Ramos (cell line): ENCODE measurements at regions not wholly inside any gene's neighbourhood (a gene's known extent, or its start where the extent isn't known, plus 50 kb on each side); places are given as distances from the start of the nearest gene placed in this dataset.
"Not testable (repeated sequence)": the region's sequence is repeated elsewhere in the genome, so short reads cannot be mapped to it uniquely, and the experiment has no call there.

Experiments
- in situ Hi-C: fragments of 300-500 bp; cut with MboI; formaldehyde crosslinking; loops from one replicate; pipeline ENCODE4 v1.14.3; 2022; ENCODE audit warnings: low sequenced_read_pairs; ENCODE audit not compliant: unreplicated experiment

- in situ Hi-C loops = no loop called here
These were observed 347.9 kb downstream of the ADCYAP1 start for GRCh38 chr18:1252534-1252933.

DNA sequence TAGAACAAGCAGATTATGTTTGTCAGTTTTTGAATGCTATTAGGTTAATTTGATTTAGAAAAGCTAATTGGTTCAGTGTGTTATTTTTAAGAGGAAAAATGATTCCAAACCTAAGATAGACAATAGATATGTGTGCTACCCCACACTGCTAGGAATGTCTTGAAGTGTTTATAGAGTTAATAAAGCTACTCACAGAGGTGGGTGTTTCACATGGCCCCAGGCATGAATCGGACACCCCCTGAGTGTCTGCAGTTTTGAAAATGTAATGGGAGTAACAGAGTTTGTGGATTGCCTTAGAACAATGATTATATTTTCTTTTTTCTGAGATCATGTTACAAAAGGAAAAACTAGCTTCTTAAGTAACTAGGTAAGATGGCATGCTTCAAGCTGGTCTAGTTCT, 348.3 kb downstream of the ADCYAP1 start:
- in situ Hi-C loops = no loop called here

DNA sequence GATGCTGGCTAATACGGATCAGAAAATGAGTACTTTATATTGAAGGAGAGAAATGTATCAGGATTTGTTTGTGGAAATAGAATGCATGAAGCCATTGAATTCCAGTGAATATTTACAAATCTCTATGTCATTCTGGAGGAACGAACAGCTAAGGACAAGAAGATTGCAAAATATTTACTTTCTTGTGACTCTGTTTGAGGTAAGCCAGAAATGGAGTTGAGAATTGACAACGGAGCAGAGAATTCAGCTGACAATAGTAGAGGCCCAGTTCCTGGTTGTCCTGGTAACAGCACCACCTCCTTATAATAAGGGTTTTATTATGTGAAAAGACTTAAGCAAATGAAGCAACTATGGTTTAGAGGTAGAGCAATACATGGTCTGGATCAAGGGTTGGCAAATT, 349.2 kb downstream of the ADCYAP1 start:
- in situ Hi-C loops = no loop called here

- in situ Hi-C loops = no loop called here
These were observed 356.4 kb downstream of the ADCYAP1 start for GRCh38 chr18:1261054-1261453.

- in situ Hi-C loops = no loop called here
These were observed 362.4 kb downstream of the ADCYAP1 start for GRCh38 chr18:1267021-1267420.

DNA sequence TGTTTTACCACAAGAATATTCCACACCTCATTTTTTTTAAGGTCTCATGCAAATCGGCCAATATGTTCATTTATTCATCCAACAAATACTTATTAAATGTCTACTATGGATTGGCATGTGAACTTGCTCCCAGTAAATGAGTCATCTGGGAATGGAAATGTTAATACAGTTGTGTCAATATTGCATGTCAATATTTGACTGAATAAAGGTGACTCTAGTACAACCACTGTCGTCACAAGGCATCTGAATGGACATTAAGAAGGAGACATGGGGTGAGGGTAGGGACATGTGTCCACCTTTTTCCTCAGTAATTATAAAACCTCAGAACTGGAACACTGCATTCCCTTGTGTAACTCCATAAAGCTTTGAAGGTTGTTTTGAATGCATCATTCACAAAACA, 365.4 kb downstream of the ADCYAP1 start:
- in situ Hi-C loops = no loop called here

DNA sequence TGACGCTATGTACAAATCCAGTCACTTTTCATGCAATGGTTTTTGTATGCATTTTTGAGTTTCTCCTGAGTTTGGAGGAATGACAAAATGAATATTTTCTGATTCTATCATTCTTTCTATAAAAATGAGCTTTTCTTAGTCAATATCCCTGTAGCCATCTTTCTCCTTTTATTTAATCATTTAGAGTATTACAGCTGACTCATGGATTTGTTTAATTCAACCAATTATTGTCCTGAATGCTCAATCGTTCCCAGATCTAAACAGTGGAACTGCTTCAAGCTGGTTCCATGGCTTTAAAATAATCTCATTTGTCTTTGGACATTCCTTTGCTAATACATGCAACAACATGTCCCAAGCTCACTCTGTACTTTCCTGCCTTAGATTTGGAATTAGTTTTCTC, 368.8 kb downstream of the ADCYAP1 start:
- in situ Hi-C loops = no loop called here

DNA sequence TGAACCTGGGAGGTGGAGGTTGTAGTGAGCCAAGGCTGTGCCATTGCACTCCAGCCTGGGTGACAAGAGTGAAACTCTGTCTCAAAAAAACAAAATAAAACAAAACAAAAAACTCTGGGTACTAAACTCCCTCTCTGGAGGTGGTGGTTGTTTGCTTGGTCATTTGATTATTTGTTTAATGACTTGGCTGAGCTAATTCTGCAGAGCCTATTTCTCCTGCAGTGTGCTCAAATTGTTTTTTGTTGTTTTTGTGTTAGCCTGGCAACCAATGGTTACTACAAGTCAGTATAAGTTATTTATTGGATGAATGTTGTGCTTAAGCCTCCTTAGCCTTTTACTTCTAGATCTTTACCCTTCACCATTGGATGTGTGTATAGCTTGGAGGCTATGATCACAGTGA, 387.5 kb downstream of the ADCYAP1 start:
- in situ Hi-C loops = no loop called here

GRCh38 chr18:1294229-1294628, 389.6 kb downstream of the ADCYAP1 start:
- in situ Hi-C loops = no loop called here

DNA sequence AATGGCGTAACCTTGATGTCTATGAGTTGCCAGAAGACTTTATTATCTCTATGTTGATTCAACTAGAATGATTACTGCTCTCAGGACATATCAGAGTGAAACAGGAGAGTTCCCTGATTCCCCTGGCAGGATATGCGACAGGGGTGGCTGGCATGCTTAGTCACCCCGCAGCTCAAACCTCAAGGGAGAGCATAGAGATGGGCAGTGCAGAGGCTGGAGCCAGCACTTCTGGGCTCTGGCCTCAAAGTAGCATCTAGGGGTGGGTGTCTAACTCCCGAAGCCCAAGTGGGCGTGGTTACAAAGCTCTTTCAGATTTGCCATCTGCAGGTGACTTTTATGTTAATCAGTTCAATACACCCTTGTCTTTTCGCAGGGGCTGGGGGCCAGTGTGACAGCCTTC, 391.6 kb downstream of the ADCYAP1 start:
- in situ Hi-C loops = no loop called here

GRCh38 chr18:1302861-1303260, 398.2 kb downstream of the ADCYAP1 start:
- in situ Hi-C loops = no loop called here

DNA sequence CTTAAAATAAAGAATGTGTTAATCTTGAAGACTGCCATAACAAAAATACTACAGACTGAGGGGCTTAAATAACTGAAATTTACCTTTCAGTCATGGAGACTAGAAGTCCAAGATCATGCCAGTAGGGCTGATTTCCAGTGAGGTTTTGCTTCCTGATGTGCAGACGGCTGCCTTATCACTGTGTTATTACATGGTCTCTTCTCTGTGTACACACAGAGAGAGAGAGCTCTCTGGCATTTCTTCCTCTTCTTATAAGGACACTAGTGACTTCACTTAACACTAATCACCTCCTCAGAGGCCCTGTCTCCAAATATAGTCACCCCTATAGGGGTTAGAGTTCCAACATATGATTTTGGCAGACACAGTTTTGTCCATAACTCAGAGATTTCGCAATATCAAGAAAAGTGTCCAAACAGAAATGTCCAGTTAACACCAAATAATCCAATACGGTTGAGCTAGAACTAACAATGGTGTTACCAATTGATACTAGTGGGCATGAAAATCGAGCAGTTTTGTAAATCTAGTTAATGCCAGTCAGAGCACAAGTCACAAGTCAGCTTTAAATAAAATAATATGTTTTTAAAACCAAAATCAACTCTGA, 399.8 kb downstream of the ADCYAP1 start:
- in situ Hi-C loops = no loop called here

- in situ Hi-C loops = no loop called here
These were observed 402.0 kb downstream of the ADCYAP1 start for GRCh38 chr18:1306641-1307040.

GRCh38 chr18:1308686-1309085, 404.0 kb downstream of the ADCYAP1 start:
- in situ Hi-C loops = no loop called here

DNA sequence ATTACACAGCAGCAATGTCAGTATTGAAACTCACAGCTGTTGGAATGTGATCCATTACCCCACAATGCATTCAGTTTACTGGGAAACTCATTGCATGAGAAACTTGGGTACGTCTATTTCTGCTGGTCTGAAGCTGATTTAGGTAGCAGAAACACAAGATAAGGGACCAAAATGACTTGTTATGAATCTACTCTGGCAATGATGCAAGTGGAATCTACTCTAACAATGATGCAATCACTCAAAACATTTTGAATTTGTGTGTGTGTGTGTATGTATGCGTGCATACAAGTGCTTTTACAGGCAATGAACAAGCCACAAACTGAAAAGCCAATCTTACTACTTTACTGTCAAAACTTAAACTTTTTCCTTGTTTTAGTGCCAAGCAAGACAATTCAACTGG, 406.7 kb downstream of the ADCYAP1 start:
- in situ Hi-C loops = no loop called here

- in situ Hi-C loops = not testable (repeated sequence)
These were observed 430.7 kb downstream of the ADCYAP1 start for GRCh38 chr18:1335345-1335744.

GRCh38 chr18:1350931-1351450, 446.3 kb downstream of the ADCYAP1 start:
- in situ Hi-C loops = no loop called here

- in situ Hi-C loops = no loop called here
These were observed 448.4 kb downstream of the ADCYAP1 start for GRCh38 chr18:1353025-1353424.

- in situ Hi-C loops = no loop called here
These were observed 453.1 kb downstream of the ADCYAP1 start for GRCh38 chr18:1357724-1358123.

DNA sequence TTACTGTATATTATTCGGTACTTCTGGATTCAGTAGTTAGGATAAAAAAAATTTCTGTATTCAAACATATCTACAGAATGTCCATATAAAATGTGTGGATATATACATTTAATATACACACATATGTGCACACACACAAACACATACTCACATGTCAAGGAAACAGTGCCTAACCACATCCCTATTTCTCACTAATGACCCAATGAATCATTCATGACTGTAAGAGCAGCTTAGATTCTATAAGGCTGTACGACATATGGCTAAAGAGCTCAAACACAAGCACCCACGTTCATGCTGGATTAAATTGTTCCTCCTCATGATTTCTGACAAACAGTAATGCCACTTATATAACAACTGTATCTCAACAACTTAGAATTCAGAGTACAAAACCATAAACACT, 457.3 kb downstream of the ADCYAP1 start:
- in situ Hi-C loops = no loop called here

- in situ Hi-C loops = no loop called here
These were observed 465.9 kb downstream of the ADCYAP1 start for GRCh38 chr18:1370552-1370951.

DNA sequence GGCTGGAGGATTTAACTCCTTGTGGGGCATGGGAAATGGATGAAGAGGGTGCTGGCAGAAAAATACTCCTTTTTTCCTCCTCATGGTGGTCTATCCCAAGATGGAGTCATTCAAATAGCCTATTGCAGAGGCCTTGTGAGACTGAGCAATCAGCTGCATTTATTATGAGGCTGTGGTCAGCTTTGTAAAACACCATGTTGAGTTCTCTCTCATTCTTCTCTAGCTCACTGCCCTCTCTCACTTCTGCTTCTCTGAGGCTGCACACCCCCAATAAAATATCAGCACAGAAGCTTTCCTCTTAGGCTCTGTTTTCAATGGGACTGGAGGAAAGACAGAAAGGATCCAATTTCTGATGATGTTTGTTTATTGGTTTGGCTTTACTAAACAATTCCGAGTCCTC, 467.1 kb downstream of the ADCYAP1 start:
- in situ Hi-C loops = no loop called here

DNA sequence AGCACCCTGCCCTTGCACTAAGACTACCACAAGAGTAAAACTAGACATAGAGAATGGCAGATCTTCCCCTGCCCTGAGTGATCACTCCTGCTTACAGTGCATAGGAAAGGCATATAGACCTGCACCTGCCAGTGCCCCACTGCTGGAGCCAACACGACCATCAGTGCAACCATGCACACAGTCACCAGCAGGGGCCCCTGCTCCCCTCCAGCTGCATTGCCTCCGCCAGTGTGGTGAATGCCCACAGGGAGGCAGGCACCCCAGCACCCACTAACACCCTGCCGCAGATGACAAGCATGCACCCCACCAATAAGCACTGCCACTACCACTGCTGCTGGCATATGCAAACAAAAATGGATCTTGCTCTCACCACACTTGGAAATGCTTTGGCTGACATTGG, 478.8 kb downstream of the ADCYAP1 start:
- in situ Hi-C loops = no loop called here
